GM12872 (cell line): ENCODE measurements at regions not wholly inside any gene's neighbourhood (a gene's known extent, or its start where the extent isn't known, plus 50 kb on each side); places are given as distances from the start of the nearest gene placed in this dataset.

Experiments
- TF ChIP-seq, protein P1 (sequence below): IDR thresholded peaks from 3 replicates; pipeline ENCODE4 v1.5.1; 2011; ENCODE audit warnings: low read depth, mild to moderate bottlenecking, low read length, moderate library complexity; ENCODE audit not compliant: insufficient read depth

DNA sequence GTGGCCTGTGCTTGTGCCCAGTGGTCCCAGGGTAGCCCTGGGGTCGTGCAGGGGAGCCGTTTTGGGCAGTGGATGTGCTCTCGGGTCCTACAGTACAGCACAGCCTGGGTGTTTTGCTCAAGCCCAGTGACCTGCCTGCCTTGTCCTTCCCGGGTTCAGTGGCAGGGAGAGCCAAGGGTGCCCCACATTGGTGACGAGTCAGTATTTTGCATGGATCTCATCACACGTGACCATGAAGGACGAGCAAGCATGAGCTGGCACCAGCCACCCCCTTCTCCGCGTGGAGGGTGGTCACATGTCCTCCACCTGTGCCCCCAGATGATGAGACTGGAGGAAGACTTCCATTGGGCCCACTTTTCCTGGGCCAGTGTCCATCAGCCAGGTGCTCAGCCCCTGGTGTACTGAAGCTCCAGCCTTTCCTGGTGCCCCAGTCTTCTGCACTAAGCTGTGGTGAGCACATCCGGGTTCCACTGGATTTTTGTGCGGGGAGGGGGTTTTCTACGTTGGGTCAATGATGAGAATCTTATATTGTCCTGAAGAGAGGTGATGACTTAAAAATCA, 197.5 kb downstream of the UBE3A start:
- TF ChIP-seq, protein P1, sequence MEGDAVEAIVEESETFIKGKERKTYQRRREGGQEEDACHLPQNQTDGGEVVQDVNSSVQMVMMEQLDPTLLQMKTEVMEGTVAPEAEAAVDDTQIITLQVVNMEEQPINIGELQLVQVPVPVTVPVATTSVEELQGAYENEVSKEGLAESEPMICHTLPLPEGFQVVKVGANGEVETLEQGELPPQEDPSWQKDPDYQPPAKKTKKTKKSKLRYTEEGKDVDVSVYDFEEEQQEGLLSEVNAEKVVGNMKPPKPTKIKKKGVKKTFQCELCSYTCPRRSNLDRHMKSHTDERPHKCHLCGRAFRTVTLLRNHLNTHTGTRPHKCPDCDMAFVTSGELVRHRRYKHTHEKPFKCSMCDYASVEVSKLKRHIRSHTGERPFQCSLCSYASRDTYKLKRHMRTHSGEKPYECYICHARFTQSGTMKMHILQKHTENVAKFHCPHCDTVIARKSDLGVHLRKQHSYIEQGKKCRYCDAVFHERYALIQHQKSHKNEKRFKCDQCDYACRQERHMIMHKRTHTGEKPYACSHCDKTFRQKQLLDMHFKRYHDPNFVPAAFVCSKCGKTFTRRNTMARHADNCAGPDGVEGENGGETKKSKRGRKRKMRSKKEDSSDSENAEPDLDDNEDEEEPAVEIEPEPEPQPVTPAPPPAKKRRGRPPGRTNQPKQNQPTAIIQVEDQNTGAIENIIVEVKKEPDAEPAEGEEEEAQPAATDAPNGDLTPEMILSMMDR = no peak

DNA sequence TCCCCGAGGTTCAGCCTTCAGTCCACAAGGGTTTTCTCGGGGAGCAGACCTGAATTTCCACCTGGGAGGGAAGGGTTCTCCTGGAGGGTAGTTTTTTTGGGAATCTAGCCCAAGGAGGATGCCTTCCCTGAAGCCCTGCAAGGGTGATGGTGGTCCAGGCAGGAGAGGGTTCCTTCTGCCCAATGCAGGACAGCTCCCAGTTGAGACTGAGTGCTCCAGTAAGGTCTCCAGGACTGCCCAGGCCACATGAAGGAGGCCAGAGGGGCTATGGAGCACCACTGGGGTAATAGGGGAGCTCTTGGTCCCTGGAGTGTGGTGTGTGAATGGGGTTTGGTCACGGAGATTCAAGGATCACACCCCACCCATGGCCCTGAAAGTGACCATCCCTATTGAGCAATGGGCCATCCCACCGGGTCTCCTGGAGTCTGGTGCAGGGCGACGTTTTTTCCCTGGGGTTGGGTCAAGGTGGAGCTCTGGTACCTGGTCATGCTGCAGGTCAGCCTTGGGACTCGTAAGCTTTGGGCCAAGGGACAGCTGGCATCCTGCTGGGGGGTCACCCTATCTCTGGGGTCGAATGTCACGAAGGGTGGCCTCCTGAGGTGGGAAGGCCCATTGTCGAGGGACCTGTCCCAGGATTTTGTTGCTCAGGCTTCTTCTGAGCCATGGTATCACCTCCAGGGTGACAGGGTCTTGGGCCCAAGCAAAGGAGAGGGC, 196.5 kb downstream of the UBE3A start:
- TF ChIP-seq, protein P1 = no peak

DNA sequence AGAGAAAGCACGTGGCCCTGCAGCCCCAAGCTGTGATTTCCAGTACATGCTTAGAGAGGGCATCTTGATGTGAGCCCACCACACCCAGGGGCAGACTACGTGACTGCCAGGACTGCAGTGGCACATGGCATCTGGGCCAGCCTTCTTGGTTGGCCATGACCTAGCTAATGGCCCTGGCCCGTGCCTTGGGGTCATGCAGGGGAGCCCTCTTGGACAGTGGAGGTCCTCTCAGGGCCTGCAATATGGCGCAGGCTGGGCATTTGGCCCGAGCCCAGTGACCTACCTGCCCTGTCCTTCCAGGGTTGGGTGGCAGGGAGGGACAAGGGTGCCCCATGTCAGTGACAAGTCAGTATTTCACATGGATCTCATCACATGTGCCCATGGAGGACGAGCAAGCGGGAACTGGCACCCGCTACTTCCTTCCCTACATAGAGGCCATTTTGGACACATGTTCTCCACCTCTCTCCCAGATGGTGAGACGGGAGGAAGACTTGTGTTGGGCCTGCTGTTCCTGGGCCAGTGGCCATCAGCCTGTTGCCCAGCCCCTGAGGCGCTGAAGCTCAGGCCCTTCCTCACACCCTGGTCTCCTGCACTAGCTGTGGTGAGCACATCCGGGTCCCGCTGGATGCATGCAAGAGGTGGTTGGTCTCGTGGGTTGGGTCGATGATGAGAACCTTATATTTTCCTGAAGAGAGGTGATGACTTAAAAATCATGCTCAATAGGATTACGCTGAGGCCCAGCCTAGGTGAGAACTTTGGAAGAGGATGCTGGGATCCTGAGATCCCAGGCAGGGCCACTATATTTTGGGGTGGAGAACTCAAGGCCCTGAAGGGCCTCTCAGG, 195.6 kb downstream of the UBE3A start:
- TF ChIP-seq, protein P1 = no peak

DNA sequence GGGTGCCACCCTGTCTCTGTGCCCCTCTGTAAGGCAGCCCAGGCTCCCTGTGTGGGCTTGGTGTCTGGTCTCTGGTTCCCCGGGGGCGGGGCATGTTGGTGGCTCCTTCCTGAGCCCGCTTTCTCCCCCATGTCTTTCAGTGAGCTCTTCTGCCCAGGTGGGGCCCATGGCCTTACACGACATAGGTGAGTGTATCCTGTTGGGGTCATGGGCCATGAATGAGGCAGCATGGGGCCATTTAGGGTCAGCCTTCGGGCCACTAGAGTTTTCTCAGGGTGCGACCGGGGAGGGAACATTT, 195.1 kb downstream of the UBE3A start:
- TF ChIP-seq, protein P1 = no peak

DNA sequence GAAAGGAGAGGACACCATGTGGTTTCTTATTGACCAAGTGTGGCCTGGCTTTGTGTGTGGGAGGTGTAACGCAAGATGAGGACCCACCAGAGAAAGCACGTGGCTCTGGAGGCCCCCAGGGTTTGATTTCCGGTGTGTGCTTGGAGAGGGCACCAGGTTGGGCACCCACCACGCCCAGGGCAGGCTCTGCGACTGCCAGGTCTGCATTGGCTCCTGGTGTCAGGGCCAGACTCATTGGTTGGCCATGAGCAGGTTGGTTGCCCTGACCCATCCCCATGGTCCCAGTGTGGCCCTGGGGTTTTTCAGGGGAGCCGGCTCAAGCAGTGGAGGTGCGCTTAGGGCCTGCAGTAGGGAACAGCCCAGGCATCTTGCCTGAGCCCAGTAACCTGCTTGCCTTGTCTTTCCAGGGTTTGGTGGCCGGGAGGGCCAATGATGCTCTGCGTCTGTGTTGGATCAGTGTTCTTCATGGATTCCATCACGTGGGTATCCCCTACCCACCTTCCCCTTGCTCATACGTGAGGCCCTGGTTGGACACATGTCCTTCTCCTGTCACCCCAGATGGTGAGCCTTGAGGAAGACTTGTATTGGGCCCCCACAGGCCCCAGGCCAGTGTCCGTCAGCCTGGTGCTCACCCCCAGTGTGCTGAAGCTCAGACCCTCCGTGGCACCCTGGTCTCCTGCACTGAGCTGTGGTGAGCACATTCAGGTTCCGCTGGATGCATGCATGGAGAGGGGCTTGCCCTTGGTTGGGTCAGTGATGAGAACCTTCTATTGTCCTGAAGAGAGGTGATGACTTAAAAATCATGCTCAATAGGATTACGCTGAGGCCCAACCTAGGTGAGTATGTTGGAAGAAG, 193.9 kb downstream of the UBE3A start:
- TF ChIP-seq, protein P1 = no peak

DNA sequence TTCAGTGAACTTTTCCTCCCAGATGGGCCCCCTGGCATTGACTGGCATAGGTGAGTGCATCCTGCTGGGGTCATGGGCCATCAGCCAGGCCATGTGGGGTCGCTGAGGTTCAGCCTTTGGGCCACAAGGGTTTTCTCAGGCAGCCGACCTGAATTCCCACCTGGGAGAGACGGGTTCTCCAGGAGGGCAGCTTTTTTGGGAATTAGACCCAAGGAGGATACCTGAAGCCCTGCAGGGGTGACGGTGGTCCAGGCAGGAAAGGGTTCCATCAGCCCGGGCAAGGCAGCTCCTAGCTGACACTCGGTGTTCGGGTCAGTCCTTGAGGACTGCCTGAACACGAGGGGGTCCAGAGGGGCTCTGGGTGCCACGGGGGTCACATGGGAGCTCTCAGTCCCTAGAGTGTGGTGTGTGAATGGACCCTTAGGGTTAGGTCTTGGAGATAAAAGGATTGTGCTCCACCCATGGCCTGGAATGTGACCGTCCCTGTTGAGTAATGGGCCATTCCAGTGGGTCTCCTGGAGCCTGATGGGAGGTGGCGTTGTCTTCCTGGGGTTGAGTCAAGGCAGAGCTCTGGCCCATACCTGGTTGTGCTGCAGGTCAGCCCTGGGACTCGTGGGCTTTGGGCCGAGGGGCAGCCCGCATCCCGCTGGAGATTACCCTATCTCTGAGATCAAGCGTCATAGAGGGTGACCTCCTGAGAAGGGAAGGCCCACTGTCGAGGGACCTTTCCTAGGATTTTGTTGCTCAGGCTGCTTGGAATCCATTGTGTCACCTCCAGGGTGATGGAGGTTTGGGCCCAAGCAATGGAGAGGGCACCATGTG, 192.8 kb downstream of the UBE3A start:
- TF ChIP-seq, protein P1 = no peak
